Panc1 (cell line): ENCODE measurements at regions not wholly inside any gene's neighbourhood (a gene's known extent, or its start where the extent isn't known, plus 50 kb on each side); places are given as distances from the start of the nearest gene placed in this dataset.

Experiments
- ATAC-seq: fragments of 200-7000 bp; cut with Tn5 transposase; 2 replicates; pipeline ENCODE4 v1.9.1; 2020; ENCODE audit warnings: mild to moderate bottlenecking, moderate library complexity
- BruUV-seq: library from RNA; stranded (reverse); fragments of 400-500 nt; replicated peaks from 2 replicates; lab custom pipeline; 2021; lab: Mats Ljungman, UMichigan
- CTCF ChIA-PET: fragments of 300-600 bp; sonication (Branson Sonifier 250); formaldehyde crosslinking; loops from one replicate; lab custom pipeline; 2022; ENCODE audit warnings: antibody characterized with exemption; lab: Charles Lee
- POLR2A ChIA-PET: fragments of 300-600 bp; sonication (Branson Sonifier 250); formaldehyde crosslinking; loops from one replicate; lab custom pipeline; 2022; ENCODE audit warnings: antibody characterized with exemption; lab: Charles Lee
- DNase-seq: peaks from one replicate; pipeline ENCODE4 v3.0.0-alpha.2; 2010; ENCODE audit warnings: low read depth, low spot score
- H3K27ac ChIP-seq: 2 replicates; pipeline ENCODE4 v1.5.1; 2011; ENCODE audit warnings: mild to moderate bottlenecking, low read length, inconsistent platforms
- H3K27me3 ChIP-seq: fragments of 200-500 bp; sonication (Bioruptor generic); 2 replicates; pipeline ENCODE4 v1.6.0; 2014; ENCODE audit warnings: low read length, inconsistent platforms; ENCODE audit not compliant: control insufficient read depth, insufficient read depth
- H3K36me3 ChIP-seq: fragments of 200-500 bp; sonication (Bioruptor generic); 2 replicates; pipeline ENCODE4 v1.5.1; 2014; ENCODE audit warnings: inconsistent platforms, mild to moderate bottlenecking, low read length, moderate library complexity; ENCODE audit not compliant: control insufficient read depth, insufficient read depth
- H3K4me1 ChIP-seq: 2 replicates; pipeline ENCODE4 v1.5.1; 2011; ENCODE audit warnings: inconsistent platforms, mild to moderate bottlenecking, low read length, moderate library complexity; ENCODE audit not compliant: control insufficient read depth, insufficient read depth
- H3K4me3 ChIP-seq, 2 experiments: 2 replicates each; pipeline ENCODE4 v1.5.1; 2011 to 2012; ENCODE audit warnings: low read depth in 2 of 2, low read length in 2 of 2, mild to moderate bottlenecking in 2 of 2, inconsistent platforms in 1 of 2, moderate library complexity in 1 of 2
- H3K9me3 ChIP-seq: fragments of 200-500 bp; sonication (Bioruptor generic); 2 replicates; pipeline ENCODE4 v1.5.1; 2014; ENCODE audit warnings: low read depth, mild to moderate bottlenecking, inconsistent platforms, low read length, moderate library complexity; ENCODE audit not compliant: control insufficient read depth, insufficient read depth
- CTCF ChIP-seq: fragments of 450-650 bp; IDR thresholded peaks from 2 replicates; pipeline ENCODE4 v1.5.1; 2017; ENCODE audit warnings: mild to moderate bottlenecking
- POLR2AphosphoS5 ChIP-seq: IDR thresholded peaks from 2 replicates; pipeline ENCODE4 v1.6.1; 2012; ENCODE audit warnings: mild to moderate bottlenecking, low read depth, low read length, moderate library complexity
- REST ChIP-seq, 2 experiments: IDR thresholded peaks; 2 replicates each; pipeline ENCODE4 v1.6.1; 2011 to 2012; ENCODE audit warnings: low read depth in 2 of 2, control low read depth in 1 of 2, low read length in 1 of 2, mild to moderate bottlenecking in 1 of 2, moderate library complexity in 1 of 2; ENCODE audit not compliant: insufficient read depth in 1 of 2
- SIN3A ChIP-seq: IDR thresholded peaks from 2 replicates; pipeline ENCODE4 v1.6.1; 2012; ENCODE audit warnings: low read depth, mild to moderate bottlenecking, low read length, moderate library complexity, borderline replicate concordance; ENCODE audit not compliant: insufficient read depth
- TCF7L2 ChIP-seq: IDR thresholded peaks from 2 replicates; pipeline ENCODE4 v1.6.1; 2011; ENCODE audit warnings: mild to moderate bottlenecking, low read depth, low read length, inconsistent platforms
- in situ Hi-C: cut with HindIII; loops from 2 replicates; pipeline ENCODE4 v1.10.0; 2016; ENCODE audit warnings: low sequenced_read_pairs, low pct_unique_long_range_greater_than_20kb
- intact Hi-C: fragments of 100-400 bp; cut with micrococcal nuclease; formaldehyde crosslinking; loops from one replicate; pipeline ENCODE4 v1.10.0; 2022; ENCODE audit not compliant: unreplicated experiment

GRCh38 chr14:89000007-89000942 is 175.8 kb downstream of the TTC8 start (continued):
- no peak for TF ChIP-seq TCF7L2

DNA sequence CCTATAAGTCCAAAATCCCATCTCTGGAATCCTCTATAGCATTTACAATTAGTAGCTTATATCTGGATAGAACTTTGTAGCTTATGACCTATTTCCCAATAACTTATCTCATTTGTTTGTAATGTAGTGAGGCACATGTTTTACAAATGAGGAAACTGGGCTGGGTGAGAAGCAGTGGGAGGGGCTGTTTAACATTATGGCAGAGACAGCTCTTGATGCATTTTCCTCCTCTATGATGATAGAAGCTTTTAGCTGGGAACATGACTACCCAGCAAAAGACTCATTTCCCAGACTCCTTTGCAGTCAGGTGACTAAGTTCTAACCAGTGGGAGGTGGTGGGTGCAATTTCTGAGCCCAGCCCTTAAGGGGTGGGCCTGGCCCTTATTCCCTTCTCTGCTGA is 179.7 kb downstream of the TTC8 start:
- DNase-seq (no peak), ATAC-seq (no peak)
- H3K27me3 ChIP-seq: no peaks in the 10 kb centered on the region
- intact Hi-C loops (no loop called here), in situ Hi-C loops (no loop called here)
- ChIA-PET POLR2A (no interaction called here), CTCF (no interaction called here)
- H3K27ac ChIP-seq: no peak overlapping the region
- no peak overlapping the region for H3K4me3 ChIP-seq
- TF ChIP-seq TCF7L2 (no peak), REST (IDR thresholded peaks at IDR 0.05; ENCODE audit: insufficient read depth in 1 of 2, low read depth in 2 of 2, low read length in 1 of 2) (no peak), SIN3A (no peak), POLR2AphosphoS5 (no peak), CTCF (no peak)
- H3K9me3 ChIP-seq: no peaks in the 10 kb centered on the region
- no peaks in the 10 kb centered on the region for H3K36me3 ChIP-seq
- BruUV-seq: no TSS peak
- H3K4me1 ChIP-seq: no peaks in the 10 kb centered on the region

DNA sequence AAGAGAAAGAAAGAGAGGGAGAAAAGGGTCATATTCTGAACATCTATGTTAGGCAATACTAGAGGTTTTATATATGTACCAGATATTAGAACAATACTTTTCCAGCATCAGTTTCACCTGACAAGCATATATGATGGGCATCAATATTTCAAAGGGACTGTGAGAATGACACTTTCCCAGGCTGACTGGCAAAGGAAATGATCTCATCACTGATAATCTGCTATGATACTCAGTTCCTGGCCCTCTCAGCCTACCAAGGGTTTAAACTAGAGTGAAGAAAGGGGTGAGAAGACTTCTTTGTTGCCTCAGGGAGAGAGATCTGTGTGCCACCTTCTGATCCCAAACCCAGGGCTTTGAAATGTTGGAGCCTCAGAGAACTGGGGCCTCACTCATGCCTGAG is 183.5 kb downstream of the TTC8 start:
- no peak overlapping the region for H3K27ac ChIP-seq
- H3K36me3 ChIP-seq: no peaks in the 10 kb centered on the region
- DNase-seq: no peak
- CTCF ChIA-PET: no interaction called here
- H3K27me3 ChIP-seq: no peaks in the 10 kb centered on the region
- in situ Hi-C loops (no loop called here), intact Hi-C loops (no loop called here)
- H3K4me1 ChIP-seq: no peaks in the 10 kb centered on the region
- no peak for ATAC-seq
- no TSS peak for BruUV-seq
- H3K9me3 ChIP-seq: no peaks in the 10 kb centered on the region
- POLR2A ChIA-PET: no interaction called here
- no peak for TF ChIP-seq CTCF
- TF ChIP-seq POLR2AphosphoS5: no peak
- no peak for TF ChIP-seq REST (IDR thresholded peaks at IDR 0.05; ENCODE audit: insufficient read depth in 1 of 2, low read depth in 2 of 2, low read length in 1 of 2)
- no peak overlapping the region for H3K4me3 ChIP-seq
